K562 (cell line): ENCODE measurements at regions not wholly inside any gene's neighbourhood (a gene's known extent, or its start where the extent isn't known, plus 50 kb on each side); places are given as distances from the start of the nearest gene placed in this dataset.

Source experiments
- ATAC-seq: fragments of 200-7000 bp; cut with Tn5 transposase; 3 replicates; pipeline ENCODE4 v1.9.1; 2020; ENCODE audit warnings: moderate library complexity
- BruUV-seq: library from RNA; stranded (reverse); fragments of 400-500 nt; replicated peaks from 2 replicates; lab custom pipeline; 2021; lab: Mats Ljungman, UMichigan
- CTCF ChIA-PET: fragments of 300-600 bp; formaldehyde crosslinking; extraction: SDS; loops from one replicate; lab custom pipeline; 2021; ENCODE audit warnings: low intra/inter-chr PET ratio; lab: Yijun Ruan, JAX
- POLR2A ChIA-PET: fragments of 300-600, 350-650 bp; sonication (Branson Sonifier 250); formaldehyde crosslinking; extraction: SDS; loops from one replicate; lab custom pipeline; 2021; ENCODE audit warnings: antibody characterized with exemption, inconsistent platforms; lab: Yijun Ruan, JAX
- DNase-seq, 4 experiments: peaks; one replicate each; pipeline versions ENCODE4 v3.0.0 to v3.0.0-alpha.2; 2011 to 2018; ENCODE audit warnings: low spot score in 3 of 4, mixed read lengths in 3 of 4; ENCODE audit errors: extremely low read depth in 1 of 4
- FAIRE-seq: peaks from 2 replicates; lab custom pipeline; 2011; peaks lifted over from hg19 to GRCh38; lab: Jason Lieb, UNC
- H2AFZ ChIP-seq: 2 replicates; pipeline ENCODE4 v1.6.0; 2011; ENCODE audit warnings: low read depth, low read length, control low read depth, inconsistent platforms
- H3K27ac ChIP-seq: fragments of 200-600 bp; 3 replicates; pipeline ENCODE4 v1.8.0; 2011; ENCODE audit warnings: low read depth, mild to moderate bottlenecking, control low read depth, inconsistent platforms, low read length, moderate library complexity, mixed read lengths; ENCODE audit errors: extremely low read depth
- H3K27me3 ChIP-seq, 2 experiments: fragments of 300-600 bp in 1 of 2; 2 replicates in 1 of 2; 3 replicates in 1 of 2; pipeline versions ENCODE4 v1.6.0 to v1.8.0; 2011; ENCODE audit warnings: inconsistent platforms in 2 of 2, low read length in 2 of 2, mild to moderate bottlenecking in 1 of 2, mixed read lengths in 1 of 2, moderate library complexity in 1 of 2; ENCODE audit not compliant: control insufficient read depth in 2 of 2, insufficient read depth in 2 of 2
- H3K36me3 ChIP-seq: fragments of 300-600 bp; 3 replicates; pipeline ENCODE4 v1.8.0; 2011; ENCODE audit warnings: mild to moderate bottlenecking, low read length, inconsistent platforms; ENCODE audit not compliant: control insufficient read depth, insufficient read depth
- H3K4me1 ChIP-seq, 2 experiments: fragments of 200-600 bp in 1 of 2; replicated peaks in 1 of 2; 2 replicates in 1 of 2; 3 replicates in 1 of 2; pipeline versions ENCODE4 v1.5.1 to v1.8.0; 2011; ENCODE audit warnings: inconsistent platforms in 2 of 2, low read length in 2 of 2, mild to moderate bottlenecking in 1 of 2, mixed read lengths in 1 of 2, moderate library complexity in 1 of 2; ENCODE audit not compliant: control insufficient read depth in 2 of 2, insufficient read depth in 2 of 2
- H3K4me2 ChIP-seq: 2 replicates; pipeline ENCODE4 v1.6.1; 2011; ENCODE audit warnings: low read length, control low read depth, inconsistent platforms, mixed read lengths; ENCODE audit not compliant: insufficient read depth
- H3K4me3 ChIP-seq: fragments of 200-600 bp; sonication (generic), shearing (Covaris generic); 2 replicates; pipeline ENCODE4 v1.5.1; 2016; ENCODE audit warnings: control low read depth, inconsistent platforms
- H3K79me2 ChIP-seq: fragments of 200-600 bp; 3 replicates; pipeline ENCODE4 v1.8.0; 2011; ENCODE audit warnings: low read length, inconsistent platforms; ENCODE audit not compliant: control insufficient read depth, insufficient read depth
- H3K9ac ChIP-seq, 2 experiments: 2 replicates each; pipeline versions ENCODE4 v1.6.0 to v1.6.1; 2011; ENCODE audit warnings: low read depth in 2 of 2, low read length in 2 of 2, control low read depth in 1 of 2, inconsistent platforms in 1 of 2, mild to moderate bottlenecking in 1 of 2, mixed read lengths in 1 of 2; ENCODE audit not compliant: insufficient read depth in 1 of 2
- H3K9me1 ChIP-seq: one replicate; pipeline ENCODE4 v1.6.0; 2011; ENCODE audit warnings: inconsistent platforms, mild to moderate bottlenecking, low read length, moderate library complexity; ENCODE audit not compliant: control insufficient read depth, insufficient read depth
- H3K9me3 ChIP-seq: replicated peaks from 2 replicates; pipeline ENCODE4 v1.5.1; 2011; ENCODE audit warnings: low read depth, low read length, inconsistent platforms; ENCODE audit not compliant: control insufficient read depth, insufficient read depth
- H4K20me1 ChIP-seq: replicated peaks from 2 replicates; pipeline ENCODE4 v1.6.1; 2011; ENCODE audit warnings: low read length, inconsistent platforms, mixed read lengths; ENCODE audit not compliant: control insufficient read depth, insufficient read depth
- BCL6 ChIP-seq: fragments of 250-450 bp; sonication (Bioruptor Pico); IDR thresholded peaks from 2 replicates; pipeline ENCODE4 v1.4.0; 2020
- CHD2 ChIP-seq: IDR thresholded peaks from 2 replicates; pipeline ENCODE4 v1.6.1; 2011; ENCODE audit warnings: low read depth, low read length
- COPS2 ChIP-seq: fragments of 450-650 bp; conservative IDR thresholded peaks from 2 replicates; pipeline ENCODE4 v1.6.1; 2016; ENCODE audit warnings: mild to moderate bottlenecking, moderate library complexity
- ETV5 ChIP-seq: sonication (generic); formaldehyde crosslinking; IDR thresholded peaks from 2 replicates; pipeline ENCODE4 v1.4.0; 2020; ENCODE audit warnings: low read depth, mild to moderate bottlenecking, missing genetic modification reagents
- HNRNPL ChIP-seq: fragments of 200-400 bp; formaldehyde crosslinking; IDR thresholded peaks from 2 replicates; pipeline ENCODE4 v1.6.1; 2017; ENCODE audit warnings: low read depth, mild to moderate bottlenecking, low read length
- KDM4B ChIP-seq, 2 experiments: fragments of 450-650 bp in 1 of 2; sonication (generic) in 1 of 2; IDR thresholded peaks; 2 replicates each; pipeline ENCODE4 v1.6.1; 2016 to 2017; ENCODE audit warnings: borderline replicate concordance in 2 of 2, antibody characterized with exemption in 1 of 2, low read depth in 1 of 2, mild to moderate bottlenecking in 1 of 2
- NONO ChIP-seq, 2 experiments: fragments of 200-400 bp in 1 of 2; fragments of 450-650 bp in 1 of 2; formaldehyde crosslinking in 1 of 2; IDR thresholded peaks; 2 replicates each; pipeline ENCODE4 v1.6.1; 2017; ENCODE audit warnings: low read depth in 2 of 2, mild to moderate bottlenecking in 2 of 2, moderate library complexity in 2 of 2, low read length in 1 of 2
- SAFB ChIP-seq: fragments of 200-400 bp; formaldehyde crosslinking; IDR thresholded peaks from 2 replicates; pipeline ENCODE4 v1.6.1; 2017; ENCODE audit warnings: low read depth, low read length, borderline replicate concordance
- SUPT5H ChIP-seq: fragments of 450-650 bp; IDR thresholded peaks from 2 replicates; pipeline ENCODE4 v1.6.1; 2016
- TCF3 ChIP-seq: sonication (generic); formaldehyde crosslinking; IDR thresholded peaks from 2 replicates; pipeline ENCODE4 v1.4.0; 2020; ENCODE audit warnings: mild to moderate bottlenecking, missing genetic modification reagents
- XRCC4 ChIP-seq: IDR thresholded peaks from one replicate; pipeline ENCODE4 v1.6.1; 2011; ENCODE audit not compliant: insufficient read depth, insufficient read length; ENCODE audit errors: extremely low read depth
- YBX1 ChIP-seq: fragments of 450-650 bp; IDR thresholded peaks from 2 replicates; pipeline ENCODE4 v1.7.1; 2016; ENCODE audit warnings: mild to moderate bottlenecking
- ZFP1 ChIP-seq: fragments of 450-650 bp; formaldehyde crosslinking; IDR thresholded peaks from 2 replicates; pipeline ENCODE4 v1.4.0; 2020; ENCODE audit warnings: mild to moderate bottlenecking, mixed read lengths
- ZNF224 ChIP-seq: sonication (generic); formaldehyde crosslinking; IDR thresholded peaks from 2 replicates; pipeline ENCODE4 v1.8.0; 2022; ENCODE audit warnings: mild to moderate bottlenecking, missing genetic modification reagents
- ZNF239 ChIP-seq: fragments of 250-450 bp; sonication (Bioruptor Pico); IDR thresholded peaks from 2 replicates; pipeline ENCODE4 v1.4.0; 2020; ENCODE audit warnings: mild to moderate bottlenecking
- ZNF274 ChIP-seq: IDR thresholded peaks from 2 replicates; pipeline ENCODE4 v1.6.1; 2011; ENCODE audit warnings: low read depth, mild to moderate bottlenecking, low read length, moderate library complexity, borderline replicate concordance
- WGBS: fragments of 100-300 bp; shearing (Covaris generic); methylation state at CpG from one replicate; pipeline ENCODE4 v1.1.6; 2016; ENCODE audit warnings: low coverage, mixed read lengths; ENCODE audit not compliant: insufficient coverage; ENCODE audit errors: missing lambda C conversion rate; 5-methylcytosine and 5-hydroxymethylcytosine counted together
- in situ Hi-C: fragments of 300-500 bp; cut with MboI; formaldehyde crosslinking; loops from 4 replicates; pipeline ENCODE4 v1.15.0; 2018; ENCODE audit warnings: inconsistent platforms, mixed read lengths
- intact Hi-C: fragments of 100-400 bp; cut with micrococcal nuclease; formaldehyde crosslinking; loops from 2 replicates; pipeline ENCODE4 v1.14.2; 2022
- TF ChIP-seq, protein P1 (sequence below), 2 experiments: fragments of 450-650 bp; conservative IDR thresholded peaks; 2 replicates each; pipeline ENCODE4 v1.6.1; 2017; ENCODE audit warnings: mild to moderate bottlenecking in 2 of 2, moderate library complexity in 2 of 2
- TF ChIP-seq, protein P2 (sequence below): fragments of 450-650 bp; conservative IDR thresholded peaks from 2 replicates; pipeline ENCODE4 v1.6.1; 2016; ENCODE audit warnings: missing genetic modification characterization, low read depth, mild to moderate bottlenecking, missing compliant biosample characterization, moderate library complexity
- TF ChIP-seq, protein P3 (sequence below): fragments of 450-650 bp; formaldehyde crosslinking; IDR thresholded peaks from 2 replicates; pipeline ENCODE4 v1.4.0; 2022; ENCODE audit warnings: missing genetic modification characterization

DNA sequence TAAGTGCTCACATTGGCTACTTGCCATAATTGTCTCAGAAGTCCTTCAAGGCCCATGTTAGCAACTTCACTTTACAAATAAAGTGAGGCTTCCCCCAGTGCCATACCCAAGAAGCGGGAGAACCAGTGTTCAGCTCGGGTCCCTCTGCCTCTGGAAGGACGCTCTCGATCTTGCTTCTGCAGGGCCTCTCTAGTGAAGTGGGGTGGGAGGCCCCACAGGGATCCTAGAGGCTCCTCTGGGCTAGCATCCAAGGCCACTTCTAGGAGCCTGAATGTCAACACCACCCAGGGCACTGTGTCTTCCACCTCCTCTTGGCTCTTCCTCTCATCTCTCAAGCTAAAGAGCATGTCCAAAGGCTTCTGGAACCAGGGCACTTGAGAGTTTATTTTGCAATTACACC, 282.5 kb downstream of the GADD45G start (continued):
- TF ChIP-seq, protein P1, sequence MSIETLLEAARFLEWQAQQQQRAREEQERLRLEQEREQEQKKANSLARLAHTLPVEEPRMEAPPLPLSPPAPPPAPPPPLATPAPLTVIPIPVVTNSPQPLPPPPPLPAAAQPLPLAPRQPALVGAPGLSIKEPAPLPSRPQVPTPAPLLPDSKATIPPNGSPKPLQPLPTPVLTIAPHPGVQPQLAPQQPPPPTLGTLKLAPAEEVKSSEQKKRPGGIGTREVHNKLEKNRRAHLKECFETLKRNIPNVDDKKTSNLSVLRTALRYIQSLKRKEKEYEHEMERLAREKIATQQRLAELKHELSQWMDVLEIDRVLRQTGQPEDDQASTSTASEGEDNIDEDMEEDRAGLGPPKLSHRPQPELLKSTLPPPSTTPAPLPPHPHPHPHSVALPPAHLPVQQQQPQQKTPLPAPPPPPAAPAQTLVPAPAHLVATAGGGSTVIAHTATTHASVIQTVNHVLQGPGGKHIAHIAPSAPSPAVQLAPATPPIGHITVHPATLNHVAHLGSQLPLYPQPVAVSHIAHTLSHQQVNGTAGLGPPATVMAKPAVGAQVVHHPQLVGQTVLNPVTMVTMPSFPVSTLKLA (conservative IDR thresholded peaks at IDR 0.05): no peak
- TF ChIP-seq XRCC4: no peak
- TF ChIP-seq BCL6 (CRISPR knock-in tag): no peak
- TF ChIP-seq YBX1: no peak

DNA sequence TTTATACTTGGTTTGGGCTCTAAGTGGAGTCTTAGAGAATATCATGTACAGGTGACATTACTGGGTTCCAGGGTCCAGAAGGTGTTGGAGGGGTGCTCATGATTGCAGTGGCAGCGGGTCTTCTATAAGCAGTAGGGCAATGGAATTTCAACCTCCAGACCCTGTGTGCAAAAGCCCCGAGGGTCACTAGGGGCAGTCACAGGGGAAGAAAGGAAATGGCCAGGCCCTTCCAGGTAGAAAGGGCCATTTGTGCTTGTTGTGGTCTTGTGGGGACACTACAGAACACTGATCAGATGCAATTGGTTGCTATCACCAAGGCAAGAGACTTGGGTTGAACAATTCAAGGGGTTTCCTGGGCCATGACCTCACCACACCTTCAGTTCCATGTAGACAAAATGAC, 283.4 kb downstream of the GADD45G start:
- FAIRE-seq: no peak

More for the DNA sequence above, 283.4 kb downstream of the GADD45G start:
- in situ Hi-C loops: no loop called here
- DNase-seq: no peak
- 0% methylated on average over 2 of the region's 2 CpGs for WGBS
- Histone ChIP-seq H3K27ac (no peak overlapping the region), H3K4me2 (no peak overlapping the region), H4K20me1 (no peaks in the 10 kb centered on the region), H3K9me1 (no peaks in the 10 kb centered on the region), H3K36me3 (no peaks in the 10 kb centered on the region), H3K4me3 (no peak overlapping the region), H3K79me2 (no peaks in the 10 kb centered on the region), H3K4me1 (no peaks in the 10 kb centered on the region), H3K9ac (no peak overlapping the region), H3K27me3 (no peaks in the 10 kb centered on the region; a peak in 1 of 5 replicates), H3K9me3 (no peaks in the 10 kb centered on the region), H2AFZ (no peak overlapping the region)
- ChIA-PET CTCF (no interaction called here), POLR2A (no interaction called here)
- no TSS peak for BruUV-seq
- intact Hi-C loops: no loop called here
- ATAC-seq: no peak
- TF ChIP-seq KDM4B (IDR thresholded peaks at IDR 0.05; ENCODE audit: borderline replicate concordance in 2 of 2, low read depth in 1 of 2) (no peak), CHD2 (no peak), XRCC4 (no peak), ZNF274 (no peak), ZFP1 (CRISPR knock-in tag) (no peak), COPS2 (no peak), HNRNPL (no peak), NONO (IDR thresholded peaks at IDR 0.05; ENCODE audit: low read depth in 2 of 2, low read length in 1 of 2) (no peak), TCF3 (no peak), ZNF224 (CRISPR knock-in tag) (no peak), ZNF239 (no peak), SAFB (no peak), ETV5 (CRISPR knock-in tag) (no peak), SUPT5H (no peak)
- TF ChIP-seq, protein P2, sequence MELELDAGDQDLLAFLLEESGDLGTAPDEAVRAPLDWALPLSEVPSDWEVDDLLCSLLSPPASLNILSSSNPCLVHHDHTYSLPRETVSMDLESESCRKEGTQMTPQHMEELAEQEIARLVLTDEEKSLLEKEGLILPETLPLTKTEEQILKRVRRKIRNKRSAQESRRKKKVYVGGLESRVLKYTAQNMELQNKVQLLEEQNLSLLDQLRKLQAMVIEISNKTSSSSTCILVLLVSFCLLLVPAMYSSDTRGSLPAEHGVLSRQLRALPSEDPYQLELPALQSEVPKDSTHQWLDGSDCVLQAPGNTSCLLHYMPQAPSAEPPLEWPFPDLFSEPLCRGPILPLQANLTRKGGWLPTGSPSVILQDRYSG (tag): no peak
- TF ChIP-seq, protein P3, sequence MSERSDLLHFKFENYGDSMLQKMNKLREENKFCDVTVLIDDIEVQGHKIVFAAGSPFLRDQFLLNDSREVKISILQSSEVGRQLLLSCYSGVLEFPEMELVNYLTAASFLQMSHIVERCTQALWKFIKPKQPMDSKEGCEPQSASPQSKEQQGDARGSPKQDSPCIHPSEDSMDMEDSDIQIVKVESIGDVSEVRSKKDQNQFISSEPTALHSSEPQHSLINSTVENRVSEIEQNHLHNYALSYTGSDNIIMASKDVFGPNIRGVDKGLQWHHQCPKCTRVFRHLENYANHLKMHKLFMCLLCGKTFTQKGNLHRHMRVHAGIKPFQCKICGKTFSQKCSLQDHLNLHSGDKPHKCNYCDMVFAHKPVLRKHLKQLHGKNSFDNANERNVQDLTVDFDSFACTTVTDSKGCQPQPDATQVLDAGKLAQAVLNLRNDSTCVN (CRISPR knock-in tag): no peak
